ENCODE measurements at regions not wholly inside any gene's neighbourhood (a gene's known extent, or its start where the extent isn't known, plus 50 kb on each side); places are given as distances from the start of the nearest gene placed in this dataset.
"Not testable (repeated sequence)": the region's sequence is repeated elsewhere in the genome, so short reads cannot be mapped to it uniquely, and the experiment has no call there.

DNA sequence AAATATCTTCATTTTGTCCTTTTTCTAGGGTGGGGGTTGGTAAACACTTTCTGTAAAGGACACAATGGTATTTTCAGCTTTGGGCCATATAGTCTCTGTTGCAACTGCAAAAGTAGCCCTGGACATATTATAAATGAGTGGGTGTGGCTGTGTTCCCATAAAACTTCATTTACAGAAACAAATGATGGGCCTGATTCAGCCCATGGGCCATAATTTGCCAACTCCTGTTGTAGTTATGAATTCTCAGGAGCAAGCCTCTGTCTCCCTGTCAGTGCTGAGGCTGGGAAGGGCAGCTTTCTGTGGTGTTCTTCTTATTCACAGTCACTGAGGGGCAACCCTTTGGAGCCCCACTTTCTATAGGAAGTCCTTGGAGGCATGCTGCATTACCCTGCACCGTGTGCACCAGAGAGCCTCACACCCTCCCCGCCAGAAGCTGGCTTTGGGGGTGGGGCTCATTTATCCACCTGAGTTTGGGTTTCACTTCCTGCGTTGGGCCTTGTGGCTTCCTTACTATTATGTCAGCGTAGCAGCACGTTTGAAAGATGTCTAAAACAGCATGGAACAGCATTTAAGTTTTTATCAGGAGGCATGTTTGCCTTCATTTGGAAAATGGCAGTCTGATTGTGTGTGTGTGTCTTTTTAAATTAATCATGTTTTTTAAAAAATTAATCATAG lies 60.8 kb upstream of the FAN1 start:
- DNase-seq (ENCODE audit: low spot score) = not testable (repeated sequence)

- DNase-seq (ENCODE audit: low spot score) = not testable (repeated sequence)
Observed at GRCh38 chr15:30845536-30845935, 58.2 kb upstream of the FAN1 start.
